ENCODE measurements at regions not wholly inside any gene's neighbourhood (a gene's known extent, or its start where the extent isn't known, plus 50 kb on each side); places are given as distances from the start of the nearest gene placed in this dataset.

- no peak for ATAC-seq (ENCODE audit: low FRiP score)
- no peak for TF ChIP-seq CTCF (IDR thresholded peaks at IDR 0.05)
- no peak for DNase-seq (ENCODE audit: low spot score)
These were observed 190.2 kb upstream of the DMRTA1 start for GRCh38 chr9:22256381-22256780.

- DNase-seq (ENCODE audit: low spot score) (no peak), ATAC-seq (ENCODE audit: low FRiP score) (no peak)
- no peak for TF ChIP-seq CTCF (IDR thresholded peaks at IDR 0.05)
These were observed 189.4 kb upstream of the DMRTA1 start for GRCh38 chr9:22257026-22257816.

GRCh38 chr9:22265038-22265437 is 181.6 kb upstream of the DMRTA1 start:
- no peak for DNase-seq (ENCODE audit: low spot score)
- ATAC-seq (ENCODE audit: low FRiP score): no peak
- no peak for TF ChIP-seq CTCF (IDR thresholded peaks at IDR 0.05)

- no peak for ATAC-seq (ENCODE audit: low FRiP score)
- no peak for TF ChIP-seq CTCF (IDR thresholded peaks at IDR 0.05)
- no peak for DNase-seq (ENCODE audit: low spot score)
These were observed 181.1 kb upstream of the DMRTA1 start for GRCh38 chr9:22265534-22265933.

GRCh38 chr9:22274477-22274876 is 172.1 kb upstream of the DMRTA1 start:
- no peak for ATAC-seq (ENCODE audit: low FRiP score)
- TF ChIP-seq CTCF (IDR thresholded peaks at IDR 0.05): no peak

GRCh38 chr9:22278426-22278825 is 168.2 kb upstream of the DMRTA1 start:
- ATAC-seq (ENCODE audit: low FRiP score): no peak
- TF ChIP-seq CTCF (IDR thresholded peaks at IDR 0.05): no peak
- no peak for DNase-seq (ENCODE audit: low spot score)

More at GRCh38 chr9:22274477-22274876, 172.1 kb upstream of the DMRTA1 start:
- DNase-seq (ENCODE audit: low spot score): no peak

- TF ChIP-seq CTCF (IDR thresholded peaks at IDR 0.05): no peak
- DNase-seq (ENCODE audit: low spot score): no peak
- no peak for ATAC-seq (ENCODE audit: low FRiP score)
These were observed 167.0 kb upstream of the DMRTA1 start for GRCh38 chr9:22279636-22280035.

All from omental fat pad (tissue), 3 donors.